EH (cell line): ENCODE measurements at regions not wholly inside any gene's neighbourhood (a gene's known extent, or its start where the extent isn't known, plus 50 kb on each side); places are given as distances from the start of the nearest gene placed in this dataset.
"Not testable (repeated sequence)": the region's sequence is repeated elsewhere in the genome, so short reads cannot be mapped to it uniquely, and the experiment has no call there.

Experiments
- DNase-seq: peaks from one replicate; pipeline ENCODE4 v3.0.0-alpha.2; 2015; ENCODE audit warnings: low read depth

DNA sequence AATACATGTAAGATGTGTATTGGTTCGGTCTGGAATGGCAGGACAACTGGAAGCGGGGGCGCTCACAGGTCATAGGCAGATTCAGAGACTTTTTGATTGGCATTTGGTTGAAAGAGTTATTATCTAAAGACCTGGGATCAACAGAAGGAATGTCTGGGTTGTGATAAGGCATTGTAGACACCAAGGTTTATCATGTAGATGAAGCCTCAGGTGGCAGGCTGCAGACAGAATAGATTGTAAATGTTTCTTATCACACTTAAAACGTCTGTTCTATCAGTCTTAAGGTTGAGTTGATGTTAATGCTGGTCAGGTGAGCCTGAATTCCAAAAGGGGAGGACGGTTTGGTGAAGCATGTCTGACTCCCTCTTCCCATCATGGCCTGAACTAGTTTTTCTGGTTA, 295.9 kb upstream of the PROK2 start:
- no peak for DNase-seq

DNA sequence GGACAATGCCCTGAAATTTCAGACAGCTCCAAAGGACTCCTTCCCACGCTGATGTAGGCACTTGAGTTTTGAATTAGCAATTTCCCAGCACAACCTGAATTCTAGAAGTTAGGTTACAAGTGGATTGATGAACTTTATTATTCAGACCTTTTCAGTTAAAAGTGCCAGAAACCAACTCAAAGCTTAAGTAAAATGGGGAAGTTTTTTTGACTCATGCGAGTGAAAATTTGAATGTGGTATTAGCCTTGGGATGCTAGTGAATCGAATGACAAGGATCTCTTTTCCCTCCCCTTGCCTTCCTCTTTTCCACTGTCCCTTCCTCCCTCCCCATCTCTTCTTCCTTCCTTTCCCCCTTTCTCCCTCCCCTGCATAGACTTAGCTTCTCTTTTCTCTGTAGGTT, 295.1 kb upstream of the PROK2 start:
- DNase-seq, result no peak

DNA sequence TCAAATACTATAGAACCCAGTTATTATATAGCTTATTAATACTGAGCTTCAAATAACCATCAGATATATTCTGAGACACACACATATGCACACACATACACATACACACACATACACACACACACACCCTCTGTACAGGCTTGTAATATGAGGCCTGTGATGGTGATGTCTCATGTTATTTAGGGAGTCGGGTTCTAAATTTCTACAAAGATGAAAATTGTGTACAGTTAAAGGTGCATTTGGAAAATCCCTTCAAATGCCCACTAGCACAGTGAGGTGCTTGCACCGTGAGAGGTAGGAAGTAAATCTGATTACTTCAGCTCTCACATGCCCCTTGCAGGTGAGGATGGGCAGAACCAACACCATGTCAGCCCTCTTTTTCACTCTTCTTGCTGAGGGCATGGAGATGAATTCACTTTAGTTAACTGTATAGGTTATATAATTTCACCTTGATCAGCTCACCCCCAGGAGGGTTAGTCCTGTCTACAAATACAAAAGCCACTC, 294.5 kb upstream of the PROK2 start:
- no peak for DNase-seq

DNA sequence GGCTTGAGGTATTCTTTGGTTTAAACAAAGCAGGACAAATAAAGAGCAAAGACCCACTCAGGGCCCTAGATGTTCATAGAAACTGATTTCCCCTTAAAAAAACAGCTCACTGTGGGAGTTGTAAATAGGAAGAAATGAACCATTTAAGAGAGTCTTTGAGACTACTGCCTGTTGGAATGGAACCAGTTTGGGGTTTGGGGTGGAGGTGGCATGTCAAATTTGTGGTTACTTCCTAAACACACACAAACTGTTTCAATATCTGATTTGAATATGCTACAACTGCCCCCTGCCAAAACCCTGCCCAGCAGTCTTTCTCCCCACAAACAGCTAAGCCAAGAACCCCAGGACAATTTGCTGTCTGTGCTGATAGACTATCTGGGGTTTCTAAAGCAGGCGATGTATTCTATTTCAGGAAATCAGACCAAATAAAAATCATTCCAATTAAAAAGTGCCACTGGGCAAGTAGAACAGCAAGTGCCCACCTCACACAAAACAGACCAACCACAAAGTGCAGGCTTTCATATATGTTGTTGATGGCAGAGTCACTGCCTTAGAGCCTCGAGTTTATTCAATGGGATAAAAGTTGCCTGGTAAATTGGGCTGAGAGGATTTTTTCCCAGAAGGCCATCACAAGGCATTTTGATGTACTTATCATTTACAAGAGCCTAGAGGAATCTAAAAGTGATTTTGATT, 293.9 kb upstream of the PROK2 start:
- DNase-seq, result no peak

DNA sequence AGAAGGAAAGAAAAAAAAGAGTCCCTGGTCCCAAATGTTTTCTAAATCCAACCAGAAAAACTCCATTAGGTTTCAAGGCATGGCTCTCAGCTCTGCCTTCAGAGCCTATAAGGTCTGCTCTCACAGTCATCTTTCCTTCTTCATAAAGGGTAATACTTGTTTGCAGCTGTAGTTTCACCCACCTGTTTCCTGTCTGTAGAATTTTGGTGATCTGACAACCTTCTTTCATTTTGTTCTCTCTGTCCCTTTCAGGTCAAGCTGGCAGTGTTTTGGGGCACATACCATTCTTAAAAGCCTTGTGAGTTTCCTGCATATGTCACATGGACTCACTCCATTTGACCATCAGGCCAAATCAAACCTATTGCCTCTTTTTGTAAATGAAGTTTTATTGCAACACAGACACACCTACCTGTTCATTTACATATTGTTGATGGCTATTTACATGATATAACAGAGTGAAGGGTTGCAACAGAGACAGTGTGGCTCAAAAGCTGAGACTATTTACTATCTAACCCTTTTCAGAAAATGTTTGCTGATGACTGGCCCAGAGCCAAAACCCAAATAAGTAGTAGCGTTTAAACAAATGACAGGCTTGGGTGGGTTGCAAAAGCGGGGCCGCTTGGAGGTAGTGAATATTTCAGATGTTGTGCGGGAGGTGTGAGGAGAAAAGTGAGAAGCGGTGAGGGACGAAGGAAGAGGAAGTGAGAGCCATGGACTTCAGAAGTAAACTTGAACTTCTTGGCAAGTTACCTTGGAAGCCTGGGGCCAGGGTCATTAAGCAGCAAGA, 292.7 kb upstream of the PROK2 start:
- no peak for DNase-seq

DNA sequence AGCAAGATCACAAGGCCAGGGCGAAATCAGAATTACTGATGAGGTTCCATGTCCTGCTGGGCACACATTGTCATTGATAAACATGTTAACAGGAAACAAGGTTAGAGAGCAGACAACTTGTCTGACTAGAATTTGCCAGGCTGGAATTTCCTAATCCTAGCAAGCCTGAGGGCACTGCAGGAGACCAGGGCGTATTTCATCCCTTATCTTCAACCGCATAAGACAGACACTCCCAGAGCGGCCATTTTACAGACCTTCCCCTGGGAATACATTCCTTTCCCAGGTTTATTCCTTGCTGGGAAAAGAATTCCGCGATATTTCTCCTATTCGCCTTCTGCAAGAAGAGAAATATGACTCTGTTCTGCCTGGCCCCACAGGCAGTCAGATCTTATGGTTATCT, 290.9 kb upstream of the PROK2 start:
- DNase-seq, result not testable (repeated sequence)

DNA sequence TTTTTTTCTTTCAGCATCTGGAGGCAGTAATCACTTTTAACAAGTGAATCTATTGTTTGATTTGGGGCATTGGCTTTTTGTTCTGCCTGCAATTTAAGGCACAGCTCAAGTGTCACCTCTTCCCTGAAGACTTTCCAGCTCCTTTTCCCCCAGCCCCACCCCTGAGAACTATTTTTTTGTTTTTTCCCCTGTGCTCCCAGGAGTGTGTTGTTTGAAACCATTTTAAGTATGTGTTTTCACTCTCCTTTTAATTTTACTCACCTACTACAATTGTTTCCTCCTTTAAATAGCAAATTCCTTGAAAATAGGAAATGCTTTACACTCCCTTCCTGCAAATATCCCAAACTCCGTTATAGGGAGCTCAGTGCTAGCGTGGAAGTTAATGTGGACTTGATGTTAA, 286.7 kb upstream of the PROK2 start:
- no peak for DNase-seq

DNA sequence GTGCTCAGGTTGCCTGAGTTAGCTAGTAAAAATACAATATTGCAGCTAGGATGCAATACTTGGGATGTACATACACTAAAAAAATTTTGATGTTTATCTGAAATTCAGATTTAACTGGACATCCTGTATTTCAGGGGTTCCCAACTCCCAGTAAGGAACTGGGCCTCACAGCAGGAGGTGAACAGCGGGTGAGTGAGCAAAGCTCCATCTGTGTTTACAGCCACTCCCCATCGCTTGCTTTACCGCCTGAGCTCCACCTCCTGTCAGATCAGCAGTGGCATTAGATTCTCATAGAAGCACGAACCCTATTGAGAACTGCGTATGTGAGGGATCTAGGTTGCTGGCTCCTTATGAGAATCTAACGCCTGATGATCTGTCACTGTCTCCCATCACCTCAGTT, 285.1 kb upstream of the PROK2 start:
- no peak for DNase-seq

DNA sequence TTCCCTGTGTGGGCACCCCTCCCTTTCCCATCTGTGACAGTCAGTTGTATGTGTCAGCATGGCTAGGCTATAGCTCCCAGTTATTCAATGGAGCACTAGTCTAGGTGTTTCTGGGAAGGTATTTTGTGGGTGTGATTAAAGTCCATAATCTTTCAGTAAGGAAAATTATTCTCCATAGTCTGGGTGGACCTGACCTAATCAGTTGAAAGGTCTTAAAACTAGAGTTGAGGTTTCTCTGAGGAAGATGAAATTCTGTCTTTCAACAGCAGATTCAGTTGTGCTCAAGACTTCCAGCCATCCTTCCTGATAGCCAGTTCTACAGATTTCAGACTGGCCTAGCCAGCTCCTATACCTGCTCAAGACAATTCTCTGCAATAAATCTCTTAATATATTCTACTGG, 284.6 kb upstream of the PROK2 start:
- DNase-seq, result no peak

DNA sequence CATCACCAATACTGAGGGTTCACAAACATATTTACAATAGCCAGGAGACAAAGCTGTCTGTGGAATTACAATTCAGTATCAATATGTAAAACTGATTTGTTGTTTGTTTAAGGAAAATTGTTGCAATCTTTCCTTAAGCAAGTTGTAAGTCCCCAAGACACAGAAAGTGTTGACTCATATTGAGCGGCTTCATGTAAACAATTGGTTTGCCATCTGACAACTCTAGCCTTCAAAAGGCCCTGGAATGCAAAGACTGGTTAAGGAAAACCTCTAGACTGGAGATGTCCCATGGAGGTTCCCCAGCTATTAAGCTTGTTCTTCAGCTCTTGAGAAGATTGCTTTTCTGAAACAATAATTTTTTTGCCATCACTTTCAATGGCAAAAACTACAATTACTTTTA, 283.7 kb upstream of the PROK2 start:
- DNase-seq, result peak; percentile 16

DNA sequence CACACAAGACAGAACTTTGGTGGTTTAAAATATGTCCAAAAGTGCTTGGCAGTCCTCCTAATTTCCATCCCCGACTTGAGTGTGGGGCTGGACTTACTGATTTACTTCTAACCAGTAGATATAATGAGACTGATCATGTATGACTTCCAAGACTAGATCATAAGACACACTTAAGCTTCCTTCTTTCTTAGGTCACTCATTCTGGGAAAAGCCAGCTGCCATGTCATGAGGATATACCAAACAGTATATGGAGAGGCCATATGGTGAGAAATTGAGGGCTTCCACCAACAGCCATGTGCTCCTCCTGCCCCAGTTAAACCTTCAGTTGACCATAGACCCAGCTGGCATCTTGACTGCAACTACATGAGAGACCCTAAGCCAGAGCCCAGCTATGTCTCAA, 282.8 kb upstream of the PROK2 start:
- no peak for DNase-seq

DNA sequence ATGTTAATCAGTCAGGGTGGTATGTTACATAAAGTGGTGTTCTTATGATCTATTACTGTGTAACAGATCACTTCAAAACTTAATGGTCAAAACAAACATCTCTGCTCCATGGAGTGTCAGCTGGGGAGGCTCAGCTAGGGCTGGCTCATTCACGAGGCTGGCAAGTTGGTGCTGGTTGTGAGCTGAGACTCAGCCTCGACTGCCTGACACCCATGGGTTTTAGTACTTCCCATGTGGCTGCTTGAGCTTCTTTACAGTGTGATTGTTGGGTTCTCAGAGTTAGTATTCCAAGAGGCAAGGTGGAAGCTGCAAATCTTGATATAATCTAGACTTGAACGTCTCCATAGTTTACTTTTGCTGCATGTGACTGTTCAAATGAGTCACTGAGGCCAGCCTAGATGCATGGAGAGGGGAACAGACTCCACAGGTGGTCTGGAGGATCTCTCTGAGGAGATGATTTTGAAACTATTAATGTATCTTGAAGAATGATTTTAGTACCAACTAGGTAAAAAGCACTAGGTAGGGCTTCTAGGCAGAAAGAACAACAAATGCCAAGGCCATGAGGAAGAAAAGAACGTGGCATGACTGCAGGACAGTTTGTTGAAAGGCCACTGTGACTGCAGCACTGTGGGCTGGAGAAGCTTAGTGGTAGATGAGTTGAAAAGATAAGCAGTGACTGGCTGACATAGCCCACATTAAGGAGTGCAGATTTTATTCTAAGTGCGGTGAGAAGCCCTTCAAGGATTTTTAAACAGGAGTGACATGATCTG, 281.1 kb upstream of the PROK2 start:
- DNase-seq, result no peak

DNA sequence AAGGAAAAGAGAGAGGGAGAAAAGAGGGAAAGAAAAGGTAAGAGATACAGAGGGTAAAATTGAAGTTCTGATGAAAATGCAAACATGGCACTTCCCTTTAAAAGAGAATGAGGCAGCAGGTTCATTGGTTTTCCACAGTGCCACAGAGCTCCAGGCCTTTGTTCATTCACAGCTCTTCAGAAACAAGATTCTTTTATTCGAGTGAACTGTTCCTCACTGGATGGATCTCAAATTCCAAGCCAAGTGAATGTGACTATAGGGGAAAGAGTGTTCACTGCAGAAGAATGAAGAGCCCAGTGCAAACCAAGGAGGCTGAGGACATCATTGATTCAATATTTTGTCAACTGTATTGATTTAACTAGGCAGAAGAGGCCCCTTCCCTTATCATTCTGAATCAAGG, 280.3 kb upstream of the PROK2 start:
- DNase-seq, result no peak

DNA sequence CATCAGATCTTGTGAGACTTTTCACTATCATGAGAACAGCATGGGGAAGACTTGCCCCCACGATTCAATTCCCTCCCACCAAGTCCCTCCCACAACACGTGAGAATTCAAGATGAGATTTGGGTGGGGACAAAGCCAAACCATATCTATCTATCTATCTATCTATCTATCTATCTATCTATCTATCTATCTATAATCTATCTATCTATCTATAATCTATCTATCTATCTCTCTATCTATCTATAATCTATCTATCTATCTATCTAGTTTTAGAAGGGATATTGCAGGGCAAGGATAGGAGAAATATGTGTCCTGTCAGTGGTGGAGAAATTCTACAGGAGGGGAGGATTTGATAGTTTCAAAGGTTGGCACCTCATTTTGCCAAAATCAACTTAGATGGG, 279.8 kb upstream of the PROK2 start:
- not testable (repeated sequence) for DNase-seq

DNA sequence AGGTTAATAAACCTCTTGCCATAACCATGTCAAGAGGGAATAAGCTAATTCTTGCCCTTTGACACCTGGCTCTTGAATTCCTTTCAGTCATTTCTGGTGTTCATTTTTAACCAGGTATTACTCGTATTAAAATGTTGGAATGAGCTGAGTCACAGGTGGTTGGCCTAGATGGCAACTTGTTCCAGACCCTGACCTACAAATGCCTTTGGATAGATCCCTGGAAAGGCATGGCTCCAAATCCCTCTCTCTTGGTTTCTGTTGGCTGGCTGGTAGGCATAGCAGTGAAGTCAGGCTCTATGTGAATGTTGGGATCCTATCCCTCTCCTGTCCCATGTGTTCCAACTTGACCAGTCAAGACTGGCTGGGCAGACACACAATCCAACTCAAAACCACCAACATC, 277.1 kb upstream of the PROK2 start:
- DNase-seq, result no peak

DNA sequence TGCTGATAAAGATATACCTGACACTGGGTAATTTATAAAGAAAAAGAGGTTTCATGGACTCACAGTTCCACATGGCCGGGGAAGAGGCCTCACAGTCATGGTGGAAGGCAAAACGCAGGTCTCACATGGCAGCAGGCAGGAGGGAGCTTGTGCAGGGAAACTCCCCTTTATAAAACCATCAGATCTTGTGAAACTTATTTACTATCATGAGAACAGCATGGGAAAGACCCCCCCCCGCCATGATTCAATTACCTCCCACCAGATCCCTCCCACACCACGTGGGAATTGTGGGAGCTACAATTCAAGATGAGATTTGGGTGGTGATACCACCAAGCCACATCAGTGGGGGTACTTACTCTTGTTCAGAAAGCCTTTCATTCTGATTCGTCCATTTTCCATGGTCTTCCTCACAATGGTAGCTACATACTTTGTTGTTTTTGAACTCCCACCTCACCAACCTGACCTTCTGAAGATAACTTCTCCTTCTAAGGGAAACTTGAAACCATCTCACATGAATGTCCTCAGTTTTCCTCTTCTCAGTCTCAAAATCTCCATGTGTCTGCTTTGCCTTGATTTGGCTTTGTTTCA, 275.6 kb upstream of the PROK2 start:
- no peak for DNase-seq

DNA sequence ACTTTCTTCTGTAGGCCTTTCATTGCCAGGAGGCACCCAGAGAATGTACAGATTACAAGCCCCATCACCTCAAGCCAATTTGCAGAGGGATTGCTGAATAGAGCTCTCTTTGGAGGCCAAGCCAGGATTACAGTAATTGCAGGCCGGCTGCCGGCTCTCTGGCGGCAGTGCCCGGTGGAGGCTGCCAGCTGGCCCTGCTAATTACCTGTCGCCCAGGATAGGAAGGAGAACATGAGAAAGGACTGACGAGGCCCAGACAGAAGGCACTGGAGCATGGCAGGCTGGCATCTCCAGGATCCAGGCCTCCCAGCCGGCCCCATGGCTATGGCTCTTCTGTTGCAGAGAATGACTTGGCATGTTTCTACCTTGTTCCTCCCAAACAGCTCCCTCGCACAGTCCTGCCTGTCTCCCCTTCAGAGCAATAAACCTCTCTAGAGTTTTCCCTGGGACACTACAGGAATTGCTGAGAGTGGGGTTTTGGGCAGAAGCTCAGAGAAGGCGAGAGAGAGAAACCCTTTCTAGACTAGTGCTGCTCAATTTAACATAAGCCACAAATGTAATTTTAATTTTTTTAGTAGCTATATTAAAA, 273.6 kb upstream of the PROK2 start:
- DNase-seq, result no peak

DNA sequence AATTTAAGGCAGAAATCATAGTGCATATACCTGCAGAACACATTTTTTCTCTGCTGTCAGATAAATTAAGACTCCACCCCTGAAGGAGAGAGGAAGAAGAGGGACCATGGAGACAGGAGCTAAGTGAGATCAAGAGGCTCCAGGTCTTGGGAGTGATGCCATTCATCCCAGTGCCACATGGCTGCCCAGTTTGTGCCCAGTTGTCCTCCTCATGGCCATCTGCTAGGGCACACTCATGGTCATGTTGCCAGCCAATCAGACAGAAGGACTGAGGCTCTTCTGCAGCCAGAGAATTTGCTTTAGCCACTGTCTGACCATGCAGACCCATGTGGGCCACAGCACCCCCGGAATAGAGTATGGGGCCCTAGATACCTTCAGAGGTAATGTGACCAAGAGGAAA, 270.5 kb upstream of the PROK2 start:
- no peak for DNase-seq

DNA sequence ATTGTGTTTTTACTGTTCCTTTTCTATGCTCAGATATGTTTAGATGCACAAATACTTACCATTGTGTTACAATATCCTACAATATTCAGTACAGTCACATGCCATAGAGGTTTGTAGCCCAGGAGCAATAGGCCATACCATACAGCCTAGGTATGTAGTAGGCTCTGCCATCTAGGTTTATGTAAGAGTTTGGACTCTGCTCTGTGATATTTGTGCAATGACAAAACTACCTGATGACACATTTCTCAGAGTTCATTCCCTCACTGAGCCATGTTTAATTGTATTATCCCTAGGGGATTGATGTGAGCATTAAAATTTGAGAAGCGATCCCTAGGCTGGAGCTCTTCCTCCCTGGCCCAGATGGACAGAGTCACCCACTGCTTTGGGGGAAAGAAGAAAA, 270.0 kb upstream of the PROK2 start:
- no peak for DNase-seq

DNA sequence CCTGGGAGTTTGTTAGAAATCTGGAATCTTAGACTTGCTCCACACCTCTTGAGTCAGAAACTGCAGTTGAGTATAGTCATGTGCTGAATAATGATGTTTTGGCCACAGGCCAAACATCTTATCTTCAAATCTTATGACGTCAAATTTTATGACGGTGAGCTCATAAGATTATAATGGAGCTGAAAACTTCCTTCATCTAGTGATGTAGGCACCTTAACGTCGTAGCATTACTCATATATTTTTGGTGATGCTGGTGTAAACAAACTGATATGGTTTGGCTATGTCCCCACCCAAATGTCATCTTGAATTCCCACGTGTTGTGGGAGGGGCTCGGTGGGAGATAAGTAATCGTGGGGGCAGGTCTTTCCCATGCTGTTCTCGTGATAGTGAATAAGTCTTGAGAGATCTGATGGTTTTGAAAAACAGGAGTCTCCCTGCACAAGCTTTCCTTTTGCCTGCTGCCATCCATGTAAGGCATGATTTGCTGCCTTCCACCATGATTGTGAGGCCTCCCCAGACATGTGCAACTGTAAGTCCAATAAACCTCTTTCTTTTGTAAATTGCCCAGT, 268.0 kb upstream of the PROK2 start:
- DNase-seq, result no peak

DNA sequence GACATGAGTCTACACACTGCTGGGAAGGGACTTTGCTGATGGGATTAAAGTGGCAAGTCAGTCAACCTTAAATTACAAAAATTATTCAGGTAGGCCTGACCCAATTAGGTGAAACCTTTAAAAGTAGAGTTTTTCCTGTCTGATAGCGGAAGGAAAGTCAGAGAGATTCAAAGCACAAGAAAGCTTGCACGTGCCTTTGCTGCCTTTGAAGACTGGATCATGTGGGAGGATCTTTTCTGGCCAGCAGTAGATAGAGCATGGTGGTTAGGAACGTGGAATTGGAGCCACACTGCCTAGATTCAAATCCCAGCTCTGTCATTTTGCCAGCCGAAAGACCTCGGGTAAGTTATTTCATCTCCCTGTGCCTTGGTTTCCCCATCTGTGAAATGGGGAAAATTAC, 265.8 kb upstream of the PROK2 start:
- DNase-seq, result no peak
